Islet precursor cell (in vitro differentiated cells): ENCODE measurements at regions not wholly inside any gene's neighbourhood (a gene's known extent, or its start where the extent isn't known, plus 50 kb on each side); places are given as distances from the start of the nearest gene placed in this dataset.
"Not testable (repeated sequence)": the region's sequence is repeated elsewhere in the genome, so short reads cannot be mapped to it uniquely, and the experiment has no call there.

Experiments used
- DNase-seq: peaks from one replicate; pipeline ENCODE4 v3.0.0-alpha.2; 2018

- peak; percentile 41 for DNase-seq
Observed at GRCh38 chr3:126292318-126293070, 64.7 kb downstream of the KLF15 start.

GRCh38 chr3:126291537-126291936 is 65.7 kb downstream of the KLF15 start:
- peak; percentile 28 for DNase-seq

- no peak for DNase-seq
Observed at GRCh38 chr3:126291061-126291460, 66.1 kb downstream of the KLF15 start.

- peak; percentile 31 for DNase-seq
Observed at GRCh38 chr3:126290325-126290724, 66.9 kb downstream of the KLF15 start.

- no peak for DNase-seq
Observed at GRCh38 chr3:126289096-126289495, 68.1 kb downstream of the KLF15 start.

- peak; percentile 64 for DNase-seq
Observed at GRCh38 chr3:126288314-126288713, 68.9 kb downstream of the KLF15 start.

GRCh38 chr3:126287536-126288241 is 69.5 kb downstream of the KLF15 start:
- DNase-seq: peak; percentile 91

DNA sequence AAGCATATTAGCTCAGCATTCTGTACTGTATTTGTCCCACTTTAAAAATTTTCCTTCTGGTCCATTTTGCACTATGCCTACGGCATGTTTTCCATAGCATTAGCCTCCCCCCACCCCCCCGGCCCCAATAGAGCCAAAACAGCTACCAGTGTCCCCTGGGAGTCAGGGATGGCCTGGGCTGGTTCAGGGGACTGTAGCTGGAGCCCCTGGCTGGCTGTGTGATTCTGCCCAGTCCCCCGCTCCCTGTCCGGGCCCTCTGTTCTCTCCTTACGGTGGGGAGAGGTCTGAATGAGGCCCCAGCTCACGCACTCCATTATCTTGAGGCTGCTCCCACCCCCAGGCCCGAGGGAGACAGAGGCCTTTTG is 70.1 kb downstream of the KLF15 start:
- no peak for DNase-seq

- DNase-seq: no peak
Observed at GRCh38 chr3:126285369-126285768, 71.8 kb downstream of the KLF15 start.

- peak; percentile 46 for DNase-seq
Observed at GRCh38 chr3:126284258-126284904, 72.8 kb downstream of the KLF15 start.

- not testable (repeated sequence) for DNase-seq
Observed at GRCh38 chr3:126283651-126284050, 73.6 kb downstream of the KLF15 start.

GRCh38 chr3:126279853-126280252 is 77.4 kb downstream of the KLF15 start:
- no peak for DNase-seq

- DNase-seq: peak; percentile 47
Observed at GRCh38 chr3:126277629-126278378, 79.4 kb downstream of the KLF15 start.

DNA sequence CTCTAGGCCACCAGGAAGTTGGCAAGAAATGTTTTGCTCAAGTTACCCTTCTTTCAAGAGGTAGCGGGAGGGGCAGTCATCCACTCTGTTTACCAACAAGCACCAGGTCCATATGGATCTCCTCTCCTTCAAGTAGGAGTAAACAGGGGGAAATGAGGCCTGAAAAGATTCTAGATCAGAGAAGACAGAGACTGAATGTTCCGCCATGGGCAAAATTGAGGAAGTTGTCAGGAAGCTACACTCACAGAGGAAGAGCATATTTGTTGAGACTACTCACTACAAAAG is 81.6 kb downstream of the KLF15 start:
- no peak for DNase-seq

DNA sequence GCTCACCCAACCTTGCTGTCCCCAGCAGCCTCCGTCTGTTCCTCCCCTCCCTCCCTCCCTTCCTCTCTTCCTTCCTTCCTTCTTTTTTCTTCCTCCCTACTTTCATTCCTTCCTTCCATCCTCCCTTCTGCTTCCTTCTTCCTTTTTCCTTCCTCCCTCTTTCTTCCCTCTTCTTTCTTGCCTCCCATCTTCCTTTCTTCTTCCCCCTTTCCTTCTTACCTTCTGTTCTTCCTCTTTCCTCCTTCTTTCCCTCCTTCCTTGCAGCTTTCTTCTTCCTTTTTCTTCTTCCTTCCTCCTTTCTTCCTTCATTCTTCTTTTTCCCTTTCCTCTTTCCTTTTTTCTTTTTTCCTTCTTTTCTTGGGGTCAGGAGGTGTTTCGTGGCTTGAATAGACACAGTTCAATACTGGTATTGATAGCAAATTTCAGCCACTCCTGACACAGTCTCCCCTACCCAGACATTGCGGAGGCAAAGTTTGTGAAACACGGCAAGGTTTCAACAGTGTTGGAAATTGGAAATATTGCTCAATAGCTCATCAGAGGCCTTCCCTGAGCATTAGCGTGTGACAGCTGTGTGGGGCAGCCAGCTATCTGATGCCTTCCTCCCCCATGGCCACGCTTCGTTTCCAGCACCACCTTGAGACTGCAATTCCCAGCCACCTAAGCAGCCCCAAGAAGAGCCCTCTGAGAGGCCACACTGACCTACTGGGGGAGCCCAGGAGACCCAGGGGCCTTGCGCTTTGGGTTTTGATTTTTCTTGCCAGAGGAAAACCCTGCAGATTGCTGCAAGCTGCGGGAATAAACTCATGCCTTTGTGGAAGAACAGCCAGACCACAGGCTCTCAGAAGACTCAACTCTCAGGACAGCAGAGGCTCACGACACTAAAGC is 82.2 kb downstream of the KLF15 start:
- DNase-seq: no peak

DNA sequence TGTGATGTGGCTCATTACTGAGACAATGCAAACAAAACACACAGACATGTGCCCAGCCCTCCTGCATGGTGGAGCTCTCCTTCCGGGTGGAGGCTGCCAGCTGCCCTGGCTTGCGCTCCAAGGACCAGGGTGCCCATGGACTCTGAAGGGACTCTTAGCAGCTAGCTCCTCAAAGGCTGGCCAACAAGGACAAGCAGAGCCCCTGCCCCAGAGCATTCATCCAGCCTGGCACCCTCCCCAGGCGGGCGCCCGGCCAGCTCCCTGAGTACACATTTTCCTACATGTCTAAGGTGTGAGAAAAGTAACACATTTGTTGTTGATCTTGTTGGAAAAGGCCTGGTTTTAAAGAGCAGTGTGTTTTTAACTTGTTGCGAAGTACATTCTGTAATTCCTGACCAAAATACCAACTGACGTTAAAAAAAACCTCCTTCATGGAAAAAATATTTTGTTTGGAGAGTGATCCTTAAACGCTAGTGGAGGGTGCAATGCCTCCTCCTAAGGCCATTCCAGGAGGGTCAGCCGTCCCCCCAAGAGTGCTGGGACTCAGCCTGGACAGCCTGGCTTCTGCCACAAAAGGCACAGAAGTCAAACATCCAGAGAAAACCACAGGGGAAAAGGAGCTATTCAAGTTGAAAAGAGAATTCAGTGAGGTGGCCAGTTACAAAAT is 86.9 kb downstream of the KLF15 start:
- DNase-seq: no peak

GRCh38 chr3:126269354-126269753 is 87.9 kb downstream of the KLF15 start:
- DNase-seq: no peak

GRCh38 chr3:126268866-126269265 is 88.3 kb downstream of the KLF15 start:
- no peak for DNase-seq

GRCh38 chr3:126267976-126268615 is 87.7 kb upstream of the ALDH1L1 start:
- no peak for DNase-seq

DNA sequence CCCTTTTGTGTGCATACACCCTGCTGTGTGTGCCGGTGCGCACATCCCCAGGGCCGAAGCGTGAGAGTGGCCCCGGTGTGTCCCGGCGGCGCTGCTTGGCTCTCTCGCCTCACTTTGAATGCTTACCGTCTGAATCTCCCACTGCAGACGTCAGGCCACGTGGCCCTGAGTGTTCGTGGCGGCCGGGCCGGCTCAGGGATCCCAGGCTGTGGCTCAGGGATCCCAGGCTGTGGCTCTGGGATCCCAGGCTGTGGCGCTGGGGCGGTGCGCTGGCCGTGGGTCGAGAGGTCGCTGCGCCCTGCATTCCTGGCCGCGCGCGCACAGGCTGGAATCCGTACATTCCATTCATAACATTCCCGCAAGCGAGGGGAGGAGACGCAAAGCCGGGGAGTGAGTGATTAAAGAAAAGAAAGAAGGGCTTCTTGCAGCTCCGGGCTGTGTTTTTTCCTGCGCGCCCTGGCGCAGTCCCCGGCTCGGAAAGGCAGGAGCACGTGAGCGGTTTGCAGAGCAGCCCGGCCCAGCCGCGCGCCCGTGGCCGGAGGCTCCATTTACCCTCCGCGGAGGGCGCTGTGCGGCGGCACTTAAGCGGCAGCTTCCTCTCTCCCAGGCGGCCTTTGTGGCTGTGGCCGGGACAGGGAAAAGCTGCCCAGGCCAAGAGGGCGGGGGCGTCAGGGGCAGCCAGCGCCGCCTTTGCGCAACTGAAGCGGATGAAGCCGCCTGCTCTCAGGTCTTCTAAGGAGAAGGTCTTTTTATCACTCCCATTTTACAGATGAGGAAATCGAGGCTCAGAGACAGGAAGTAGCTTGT is 87.0 kb upstream of the ALDH1L1 start:
- peak; percentile 98 for DNase-seq

DNA sequence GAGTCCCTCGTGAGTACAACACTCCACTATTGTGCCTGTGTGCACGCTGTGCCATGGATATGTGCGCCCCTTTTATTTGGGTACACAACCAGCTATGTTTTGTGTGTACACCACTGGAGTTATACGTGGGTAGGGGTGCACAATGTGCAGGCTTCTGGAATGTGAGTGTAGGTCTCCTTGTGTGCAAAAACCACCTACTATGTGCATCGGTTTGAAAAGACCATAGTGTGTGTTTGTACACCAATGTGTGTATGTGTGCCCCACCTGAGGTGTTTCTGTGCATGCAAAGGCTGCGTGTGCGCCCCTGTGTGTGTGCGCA is 86.4 kb upstream of the ALDH1L1 start:
- DNase-seq: no peak
